D341Med (cell line): ENCODE measurements at regions not wholly inside any gene's neighbourhood (a gene's known extent, or its start where the extent isn't known, plus 50 kb on each side); places are given as distances from the start of the nearest gene placed in this dataset.

Source experiments
- DNase-seq: peaks from one replicate; pipeline ENCODE4 v3.0.0; 2012; ENCODE audit warnings: low spot score

DNA sequence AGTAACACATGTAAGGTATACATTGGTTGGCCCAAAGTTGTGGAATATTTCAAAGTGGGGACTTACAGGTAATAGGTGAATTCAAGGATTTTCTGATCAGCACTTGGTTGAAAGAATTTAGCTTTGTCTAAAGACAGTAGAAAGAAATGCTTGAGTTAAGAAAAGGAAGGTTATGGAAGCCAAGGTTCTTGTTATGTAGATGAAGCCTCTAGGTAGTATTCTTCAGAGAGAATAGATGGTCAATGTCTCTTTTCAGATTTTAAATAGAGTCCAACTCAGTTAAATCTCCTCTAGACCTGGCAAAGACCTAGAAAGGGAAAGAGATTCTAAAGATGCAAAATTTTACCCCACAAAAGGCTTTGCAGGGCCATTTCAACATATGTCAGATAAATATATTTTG lies 157.4 kb downstream of the ANKRD30B start:
- no peak for DNase-seq

DNA sequence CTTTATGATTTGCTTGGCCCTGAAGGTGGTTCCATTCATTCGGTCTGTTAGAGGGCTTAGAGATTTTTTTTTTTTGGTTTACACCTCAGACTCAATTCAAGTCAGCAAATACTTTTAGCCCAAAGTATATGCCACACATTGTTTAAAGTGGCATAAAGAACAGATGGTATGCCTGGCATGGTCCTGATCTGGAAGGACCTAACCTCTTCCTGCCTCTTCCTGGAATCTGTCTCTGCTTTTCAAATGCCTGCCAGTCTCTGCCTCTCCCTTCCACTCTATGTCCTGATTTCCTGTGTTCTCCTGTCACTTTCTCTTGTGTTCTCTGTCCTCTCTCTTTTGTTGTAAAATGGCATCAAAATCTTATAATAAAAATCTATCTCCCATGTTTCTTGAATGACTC lies 158.0 kb downstream of the ANKRD30B start:
- DNase-seq: no peak

DNA sequence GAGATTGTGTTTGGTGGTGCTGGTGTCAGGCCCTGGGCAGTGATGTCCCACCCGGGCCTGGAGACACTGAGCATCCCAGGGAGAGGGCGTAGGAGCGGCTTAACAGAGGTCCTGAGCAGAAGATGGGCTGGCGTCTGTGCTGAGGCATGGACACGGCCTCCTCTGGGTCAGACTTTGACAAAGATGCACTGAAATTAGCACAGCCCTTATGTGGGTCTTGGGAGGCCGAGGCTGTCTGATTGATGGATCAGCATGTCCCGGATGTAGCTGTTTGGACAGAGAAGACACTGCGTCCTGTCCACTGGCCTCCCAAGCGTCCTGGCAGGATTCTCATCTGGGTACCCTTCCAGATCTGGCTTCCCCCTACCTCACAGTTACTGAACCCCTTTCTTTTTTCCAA lies 159.4 kb downstream of the ANKRD30B start:
- peak; percentile 11 for DNase-seq

DNA sequence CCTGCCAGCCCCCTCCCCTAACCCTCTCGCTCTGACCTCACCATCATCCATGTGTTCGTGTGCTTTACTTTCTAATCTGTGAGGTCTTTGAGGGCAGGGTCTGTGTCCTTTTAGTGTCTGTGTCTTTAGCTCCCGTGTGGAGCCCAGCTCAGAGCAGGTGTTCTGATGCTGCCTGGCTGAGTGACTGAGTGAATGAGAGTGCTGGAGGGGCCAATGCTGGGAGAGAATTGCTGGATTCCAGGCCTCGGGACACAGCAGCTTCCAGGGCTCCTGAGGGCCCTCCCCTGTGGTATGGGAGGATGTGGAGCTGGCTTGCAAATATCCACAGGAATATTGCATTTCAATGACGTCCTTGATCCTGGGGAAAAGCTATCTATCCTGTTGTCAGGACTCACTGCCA lies 160.6 kb downstream of the ANKRD30B start:
- peak; percentile 8 for DNase-seq

DNA sequence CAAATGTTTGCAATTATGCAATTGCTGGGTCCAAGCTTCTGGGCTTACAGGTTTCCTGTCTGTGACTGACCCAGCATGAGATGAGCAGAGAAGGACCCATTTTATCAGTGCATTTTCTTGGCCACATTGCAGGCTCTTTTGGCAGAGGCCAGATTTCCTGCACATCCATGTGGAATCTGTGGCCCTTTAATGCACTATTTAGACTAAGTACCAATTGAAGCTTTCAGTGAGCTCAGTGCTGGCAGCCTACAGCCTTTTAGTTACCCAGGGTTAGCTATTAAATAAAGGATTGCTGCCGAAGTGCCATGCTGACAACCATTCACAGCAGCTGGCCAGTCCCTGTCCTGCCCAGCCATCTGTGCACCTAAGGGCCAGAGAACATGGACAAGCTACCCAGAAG lies 165.0 kb downstream of the ANKRD30B start:
- peak; percentile 5 for DNase-seq

DNA sequence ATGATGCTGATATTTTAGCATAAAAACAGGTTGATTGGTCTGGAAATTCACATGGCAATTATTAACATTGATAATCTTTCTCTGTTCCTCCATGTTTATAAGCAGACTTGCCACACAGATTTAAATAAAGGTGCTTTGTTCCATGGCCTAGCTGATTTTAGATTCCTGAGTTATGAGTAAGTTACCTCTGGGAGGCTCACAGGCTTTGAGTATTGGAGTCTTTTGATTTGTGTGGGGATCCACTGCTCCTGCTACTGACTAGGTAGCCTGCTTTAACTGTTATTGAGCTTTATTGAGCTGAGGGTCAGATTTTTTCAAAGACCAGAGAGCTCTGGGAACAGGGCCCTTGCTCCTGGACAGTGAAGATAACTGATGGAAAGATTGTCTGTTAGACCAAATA lies 166.1 kb downstream of the ANKRD30B start:
- no peak for DNase-seq

DNA sequence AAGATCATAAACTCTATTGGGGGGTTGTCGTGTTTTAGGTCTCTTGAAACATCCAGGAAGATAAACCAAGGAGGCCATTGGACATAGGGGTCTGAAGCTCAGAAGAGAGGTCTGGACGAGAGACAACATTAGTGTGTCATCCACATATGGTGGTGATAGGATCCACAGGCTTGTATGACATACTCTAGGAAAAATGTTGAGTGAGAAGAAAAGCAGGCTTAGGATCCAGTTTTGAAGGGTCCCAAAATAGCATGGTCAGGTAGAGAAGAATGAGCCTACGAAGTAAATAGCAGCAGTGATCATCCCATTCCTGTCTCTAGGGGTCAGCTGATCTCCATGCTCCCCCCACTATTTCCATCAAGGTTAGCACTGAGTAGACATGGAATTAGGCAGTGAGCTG lies 166.8 kb downstream of the ANKRD30B start:
- DNase-seq: peak; percentile 2

DNA sequence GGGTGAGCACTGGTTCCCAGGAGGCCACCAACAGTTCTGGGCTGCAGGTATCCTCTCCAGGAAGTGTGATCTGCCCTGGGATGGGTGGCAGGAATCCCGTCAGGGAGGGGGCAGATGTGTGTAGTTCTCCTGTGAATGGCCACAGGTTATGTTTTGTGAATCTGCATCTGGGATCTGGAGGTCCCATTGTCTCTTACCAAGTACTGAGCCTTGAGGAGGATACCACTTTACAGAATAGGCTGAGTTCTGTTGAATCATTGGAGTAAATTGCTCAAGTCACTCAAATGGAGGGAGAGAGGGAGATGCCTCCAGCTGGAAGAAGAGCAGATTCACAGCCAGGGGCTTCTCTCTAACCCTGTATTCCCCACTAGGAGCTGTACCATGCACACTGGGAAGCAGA lies 168.2 kb downstream of the ANKRD30B start:
- peak; percentile 18 for DNase-seq

DNA sequence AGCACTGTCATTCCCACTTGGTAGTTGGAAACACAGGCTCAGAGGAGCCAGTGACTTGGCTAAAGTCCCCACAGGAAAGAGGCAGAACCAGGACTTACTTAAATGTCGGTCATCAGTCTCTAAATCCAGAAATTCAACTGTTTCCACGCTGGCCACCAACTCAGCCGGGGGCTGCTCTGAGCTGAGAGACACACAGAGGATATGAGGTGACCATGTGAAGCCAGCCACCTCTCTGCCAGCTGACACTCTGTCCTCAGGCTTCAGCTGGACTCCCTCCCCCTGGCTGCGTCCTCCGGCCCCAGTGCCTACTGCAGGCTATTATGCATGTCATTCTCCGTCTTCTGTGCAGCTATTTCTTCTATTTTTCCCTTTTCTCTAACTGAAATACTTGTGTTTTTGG lies 168.9 kb downstream of the ANKRD30B start:
- peak; percentile 24 for DNase-seq

DNA sequence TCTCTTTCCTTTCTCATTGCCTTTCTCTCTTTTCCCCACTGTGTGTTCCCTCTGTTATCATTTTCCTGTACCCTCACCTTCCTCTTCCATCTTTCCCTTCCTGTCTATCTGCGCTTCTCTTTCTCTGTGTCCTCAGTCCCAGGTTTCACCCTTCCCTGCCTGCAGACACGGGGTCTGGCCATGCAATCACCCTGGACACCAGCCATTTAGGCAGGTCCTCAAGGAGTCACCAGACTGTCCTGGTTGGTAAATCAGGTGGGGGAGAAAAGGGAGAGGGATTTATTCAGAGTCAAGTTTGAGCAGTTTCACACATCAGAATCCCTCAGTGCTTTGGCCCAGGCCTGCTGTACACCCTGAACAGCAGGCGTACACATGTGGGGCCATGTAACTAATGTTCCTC lies 169.3 kb downstream of the ANKRD30B start:
- peak; percentile 9 for DNase-seq

DNA sequence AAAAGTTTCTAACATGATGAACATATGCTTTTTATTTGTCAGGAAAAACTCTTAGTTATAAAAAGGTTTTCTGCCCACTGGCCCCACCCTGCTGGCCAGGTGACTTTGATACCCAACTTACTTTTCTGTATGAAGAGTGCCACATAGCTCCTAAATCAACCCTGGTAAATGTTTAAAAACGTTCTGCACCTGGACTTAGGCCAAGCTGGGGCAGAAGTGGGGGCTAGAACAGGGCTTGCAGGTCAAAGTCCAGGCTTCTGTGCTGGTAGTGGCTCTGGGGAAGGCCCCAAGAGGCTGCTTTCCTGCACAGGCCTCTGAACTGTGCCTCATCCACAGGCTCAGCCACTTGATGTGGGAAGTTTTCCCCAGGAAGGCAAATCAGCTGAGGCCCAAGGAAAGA lies 171.7 kb downstream of the ANKRD30B start:
- DNase-seq: peak; percentile 7

DNA sequence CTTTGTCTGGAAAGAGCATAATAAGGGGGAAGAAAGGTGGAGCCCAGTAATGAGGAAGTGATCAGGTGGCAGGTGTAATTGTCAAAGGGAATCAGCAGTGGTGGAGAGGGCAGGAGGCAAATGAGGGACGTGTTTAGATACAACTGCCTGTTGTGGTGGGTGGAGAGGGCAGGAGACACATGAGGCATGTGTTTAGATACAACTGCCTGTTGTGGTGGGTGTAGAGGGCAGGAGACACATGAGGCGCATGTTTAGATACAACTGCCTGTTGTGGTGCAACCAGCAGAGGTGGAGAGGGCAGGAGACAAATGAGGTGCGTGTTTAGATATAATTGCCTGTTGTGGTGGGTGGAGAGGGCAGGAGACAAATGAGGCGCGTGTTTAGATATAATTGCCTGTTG lies 173.1 kb downstream of the ANKRD30B start:
- DNase-seq: peak; percentile 2

DNA sequence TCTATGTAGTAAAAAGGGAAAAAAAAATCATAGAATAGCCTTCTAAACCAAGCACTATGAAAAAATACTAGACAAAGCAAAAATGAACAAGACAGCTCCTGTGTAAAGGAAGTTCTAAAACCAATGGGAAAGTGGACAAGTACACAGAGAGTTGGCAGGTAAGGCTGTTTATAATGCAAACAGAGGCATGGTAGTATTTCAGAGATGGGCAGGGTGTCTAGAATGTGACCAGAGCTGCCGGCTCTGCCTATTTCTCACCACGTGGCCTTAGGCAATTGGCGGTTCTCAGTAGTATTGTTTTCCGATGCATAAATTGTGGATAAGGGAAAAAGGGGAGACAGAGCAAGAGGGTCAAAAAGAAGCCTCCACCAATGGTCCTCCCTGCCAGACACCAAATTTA lies 173.6 kb downstream of the ANKRD30B start:
- no peak for DNase-seq

DNA sequence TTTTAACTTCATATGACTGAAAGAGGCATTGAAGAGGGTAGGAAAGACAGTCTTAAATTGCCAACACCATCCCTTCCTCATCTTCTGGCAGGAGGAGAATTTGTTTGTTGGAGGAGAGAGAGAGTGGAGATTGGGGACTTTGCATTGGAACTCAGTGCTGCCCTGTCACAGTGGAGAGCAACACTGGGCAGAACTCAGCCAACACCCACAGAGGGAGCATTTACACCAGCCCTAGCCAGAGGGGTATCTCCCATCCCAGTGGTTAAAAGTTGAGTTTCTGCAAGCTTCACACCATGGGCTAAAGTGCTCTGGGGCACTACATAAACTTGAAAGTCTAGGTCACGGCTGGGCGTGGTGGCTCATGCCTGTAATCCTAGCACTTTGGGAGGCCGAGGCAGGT lies 174.1 kb downstream of the ANKRD30B start:
- DNase-seq: no peak

DNA sequence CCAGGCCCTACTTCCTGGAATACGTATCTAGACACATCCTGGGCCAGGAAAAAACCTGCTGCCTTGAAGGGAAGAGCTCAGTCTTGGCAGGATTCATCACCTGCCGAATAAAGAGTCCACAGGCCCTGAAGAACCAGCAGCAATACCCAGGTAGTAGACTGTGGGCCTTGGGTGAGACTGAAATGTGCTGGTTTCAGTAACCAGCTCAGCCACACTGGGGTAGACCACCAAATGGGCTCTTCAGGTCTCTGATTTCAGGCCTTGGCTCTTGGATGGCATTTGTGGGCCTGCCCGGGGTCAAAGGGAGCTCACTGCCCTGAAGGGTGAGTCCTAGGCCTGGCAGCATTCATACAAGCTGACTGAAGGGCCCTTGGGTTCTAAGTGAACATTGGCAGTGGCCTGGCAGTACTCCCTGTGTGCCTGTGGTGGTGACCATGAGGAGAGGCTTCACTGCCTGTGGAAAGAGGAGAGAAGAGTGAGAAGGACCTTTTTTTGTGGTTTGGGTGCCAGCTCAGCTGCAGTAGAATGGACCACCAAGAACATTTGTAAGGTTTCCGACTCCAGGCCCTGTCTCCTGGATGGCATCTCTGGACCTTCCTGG lies 175.1 kb downstream of the ANKRD30B start:
- DNase-seq: no peak

DNA sequence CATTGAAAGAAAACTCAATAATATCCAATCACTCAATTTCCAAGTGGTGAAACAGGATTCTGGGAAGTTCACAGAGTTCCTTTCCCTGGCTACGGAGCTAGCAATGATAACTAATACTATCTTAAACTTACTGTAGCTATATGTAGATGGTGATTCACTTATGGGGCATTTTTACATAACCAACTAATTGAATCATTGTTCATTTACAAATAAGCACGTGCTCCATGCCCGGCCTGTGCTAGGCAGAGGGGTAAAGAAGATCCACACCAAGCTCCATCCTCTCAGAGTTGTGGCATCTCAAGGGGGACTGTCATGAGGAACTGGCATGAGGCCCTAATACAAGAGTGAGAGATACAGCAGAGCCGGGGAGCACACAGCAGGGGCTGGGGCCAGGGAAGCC lies 176.3 kb downstream of the ANKRD30B start:
- DNase-seq: no peak

DNA sequence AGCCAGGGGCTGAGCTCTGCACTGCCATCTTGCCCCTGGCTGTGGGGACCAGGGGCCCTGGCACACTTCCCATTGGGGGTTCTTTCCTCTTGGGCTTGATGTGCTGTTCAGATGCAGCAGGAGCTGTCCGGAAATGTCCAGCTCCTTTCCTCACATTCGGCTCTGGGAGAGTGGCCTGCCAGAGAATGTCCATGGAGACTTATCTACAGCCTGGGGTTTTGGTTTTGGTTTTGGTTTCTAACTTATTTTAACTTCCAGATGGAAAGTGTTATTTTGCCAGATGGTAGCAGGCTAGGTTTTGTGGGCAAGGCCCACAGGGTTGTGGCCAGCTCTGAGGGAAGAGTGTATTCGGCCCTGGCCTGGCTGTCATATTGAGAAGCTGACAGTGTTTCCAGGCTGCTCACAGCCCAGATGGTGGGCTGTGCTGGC lies 177.3 kb downstream of the ANKRD30B start:
- DNase-seq: no peak

DNA sequence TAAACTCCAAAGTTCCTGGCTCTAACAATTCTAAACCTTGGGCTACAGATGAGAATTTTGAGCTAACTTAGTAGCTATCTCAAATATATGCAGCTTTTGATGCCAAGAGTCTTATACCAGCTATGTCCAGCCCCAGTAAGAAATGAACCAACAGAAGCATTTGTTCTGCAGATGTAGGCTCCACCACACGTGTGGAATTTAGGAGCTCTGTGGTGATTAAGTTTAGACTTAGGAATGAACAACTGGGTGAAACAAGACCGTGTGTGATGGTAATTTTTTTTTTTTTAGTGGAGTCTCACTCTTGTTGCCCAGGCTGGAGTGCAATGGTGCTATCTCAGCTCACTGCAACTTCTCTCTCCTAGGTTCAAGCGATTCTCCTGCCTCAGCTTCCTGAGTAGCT lies 179.7 kb downstream of the ANKRD30B start:
- no peak for DNase-seq

DNA sequence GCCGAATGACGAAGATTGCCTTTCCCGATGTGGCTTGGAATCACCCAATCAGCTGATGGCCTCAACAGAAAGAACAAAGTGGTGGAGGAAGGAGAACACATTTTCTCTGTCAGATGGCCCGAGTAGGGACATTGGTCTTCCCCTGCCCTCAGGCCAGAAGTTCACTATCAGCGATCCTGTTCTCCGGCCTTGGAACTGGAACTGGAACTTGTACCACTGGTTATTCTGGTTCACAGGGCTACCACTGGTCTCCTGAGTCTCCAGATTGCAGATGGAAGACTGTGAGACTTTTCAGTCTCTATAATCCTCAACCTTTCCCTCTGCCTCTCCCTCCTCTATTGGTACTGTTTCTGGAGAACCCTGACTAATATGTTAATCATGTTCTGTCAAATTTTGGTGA lies 180.4 kb downstream of the ANKRD30B start:
- DNase-seq: no peak

DNA sequence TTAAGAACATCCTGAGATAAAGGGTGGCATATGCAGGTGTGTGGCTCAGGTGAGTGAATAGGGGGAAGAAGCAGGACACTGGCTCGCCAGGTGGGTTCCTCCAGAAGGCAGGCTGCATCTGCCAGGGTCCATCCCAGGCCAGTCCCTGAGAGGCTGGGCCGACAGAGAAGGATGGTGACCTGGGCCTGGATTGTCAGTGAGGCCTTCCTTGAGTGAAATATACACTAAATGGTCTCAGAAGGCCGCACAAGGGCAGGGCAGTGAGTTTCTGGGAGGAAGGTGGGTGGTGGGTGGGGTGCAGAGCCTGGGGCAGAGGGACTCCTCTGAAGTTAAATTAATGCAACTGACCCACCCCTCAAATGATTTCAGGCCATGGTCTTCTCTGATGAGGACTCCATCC lies 182.1 kb downstream of the ANKRD30B start:
- DNase-seq: no peak

DNA sequence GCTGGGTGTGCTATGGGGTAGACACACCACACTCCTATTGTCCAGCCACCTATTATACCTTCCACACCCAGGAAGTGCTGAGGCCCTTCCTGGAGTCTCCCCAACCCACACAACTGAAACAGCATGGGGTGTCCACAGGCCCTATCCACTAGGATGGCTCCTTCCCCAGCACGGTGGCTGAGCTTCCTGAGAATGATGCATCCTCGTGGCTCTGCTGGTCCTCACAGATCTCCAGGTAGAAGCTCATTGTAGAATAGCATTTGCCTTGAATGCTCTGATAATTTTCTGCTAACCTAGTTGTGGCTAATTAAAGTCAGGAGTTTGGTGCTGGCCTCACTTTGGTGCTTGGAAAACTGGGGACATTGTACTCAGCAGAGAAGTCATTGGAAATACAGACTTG lies 182.6 kb downstream of the ANKRD30B start:
- no peak for DNase-seq

DNA sequence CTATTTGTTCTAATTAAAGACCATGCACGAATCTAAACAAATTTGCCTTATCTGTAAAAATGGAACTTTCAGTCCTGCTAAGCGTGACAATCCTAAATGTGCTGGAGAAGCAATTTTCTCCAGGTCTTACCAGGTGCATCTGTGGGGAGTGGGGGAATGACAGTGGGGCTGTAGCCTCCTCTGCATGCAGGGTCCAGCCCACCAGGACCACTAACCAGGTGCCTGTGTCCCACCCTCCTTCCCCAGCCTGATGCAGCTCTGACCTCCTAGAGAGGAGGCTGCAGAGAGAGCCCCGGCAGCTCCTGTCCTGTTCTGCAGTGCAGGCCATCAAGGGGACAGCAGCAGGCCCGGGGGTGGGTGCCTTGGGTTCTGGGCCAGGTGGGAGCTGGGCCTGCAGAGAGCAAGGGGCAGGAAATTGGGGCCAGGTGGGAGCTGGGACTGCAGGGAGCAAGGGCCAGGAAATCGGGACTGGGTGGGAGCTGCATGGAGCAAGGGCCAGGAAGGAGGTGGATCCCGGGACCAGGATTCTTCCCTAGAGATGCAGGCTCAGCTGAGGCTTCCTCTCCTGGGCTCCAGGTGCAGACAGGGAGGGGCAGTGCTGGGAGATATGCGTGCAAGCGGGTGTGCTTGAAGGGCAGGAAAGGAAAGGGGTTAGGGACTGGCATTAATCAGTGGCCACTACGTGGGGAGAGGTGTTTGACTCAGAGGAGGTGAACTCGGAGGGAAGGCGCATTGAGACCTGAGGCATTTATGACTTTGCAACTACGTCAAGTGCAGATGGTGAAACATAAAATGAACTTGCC lies 185.3 kb downstream of the ANKRD30B start:
- DNase-seq: no peak

DNA sequence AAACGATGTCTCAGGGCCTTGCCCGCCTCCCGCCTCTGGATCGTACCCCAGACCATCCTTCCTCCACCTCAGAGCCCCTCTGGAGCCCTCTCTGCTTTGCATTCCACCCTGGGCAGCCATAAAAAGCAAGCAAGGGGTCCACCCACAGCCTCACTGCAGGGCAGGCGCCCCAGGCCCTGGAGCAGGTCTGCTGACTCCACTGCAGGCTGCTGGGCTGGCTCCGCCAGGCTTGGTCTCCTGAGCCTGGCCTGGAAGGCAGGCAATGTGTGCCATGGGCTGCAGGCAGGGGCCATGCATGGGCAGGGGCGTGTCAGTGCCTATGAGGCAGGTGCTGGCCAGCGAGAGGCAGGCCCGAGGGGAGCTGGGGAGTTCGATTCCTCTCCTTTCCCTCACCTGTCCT lies 186.0 kb downstream of the ANKRD30B start:
- no peak for DNase-seq

DNA sequence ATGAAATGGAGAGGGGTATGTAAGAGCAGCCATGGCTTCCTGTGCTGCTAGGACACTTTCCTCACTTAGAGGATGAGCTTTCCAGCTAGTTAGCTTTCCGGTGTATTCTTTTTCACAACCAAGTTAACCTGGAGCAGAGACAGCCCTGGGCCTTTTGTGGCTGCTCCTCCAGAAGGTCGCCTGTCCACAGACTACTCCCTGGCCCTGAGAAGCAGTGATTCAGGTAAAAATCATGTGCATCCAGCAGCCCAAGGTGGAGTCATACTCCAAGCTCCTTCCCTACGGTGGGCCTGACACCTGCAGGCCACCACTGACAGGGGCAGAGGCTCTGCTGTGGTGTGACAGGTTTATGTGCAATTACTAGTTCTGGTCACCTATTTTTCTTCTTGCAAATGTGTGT lies 187.2 kb downstream of the ANKRD30B start:
- no peak for DNase-seq
